Stomach (tissue), 8 donors: ENCODE measurements at regions not wholly inside any gene's neighbourhood (a gene's known extent, or its start where the extent isn't known, plus 50 kb on each side); places are given as distances from the start of the nearest gene placed in this dataset.

Experiments used
- DNase-seq, 2 donors: peaks; one replicate each; pipeline versions ENCODE4 v3.0.0 to v3.0.0-alpha.2; 2013 to 2019
- H3K27ac ChIP-seq, 5 donors: fragments of 200-600 bp in 4 of 5; sonication (generic) in 4 of 5; one replicate each; pipeline ENCODE4 v1.5.1; 2013 to 2019; ENCODE audit warnings: mild to moderate bottlenecking in 1 of 5, moderate library complexity in 1 of 5
- H3K27me3 ChIP-seq, 3 donors: fragments of 200-600 bp; sonication (generic); one replicate each; pipeline ENCODE4 v1.5.1; 2017 to 2019; ENCODE audit warnings: mixed run types in 1 of 3
- H3K36me3 ChIP-seq, 4 donors: fragments of 200-600 bp; sonication (generic); 1 replicate in 3 of 4; 2 replicates in 1 of 4; pipeline ENCODE4 v1.5.1; 2016 to 2019
- H3K4me1 ChIP-seq, 4 donors: fragments of 200-600 bp; sonication (generic); one replicate each; pipeline ENCODE4 v1.5.1; 2016 to 2019
- H3K4me3 ChIP-seq, 4 donors: fragments of 200-600 bp; sonication (generic) in 3 of 4; one replicate each; pipeline ENCODE4 v1.5.1; 2016 to 2019; ENCODE audit warnings: mild to moderate bottlenecking in 1 of 4
- H3K9me3 ChIP-seq, 4 donors: fragments of 200-600 bp; sonication (generic); one replicate each; pipeline ENCODE4 v1.5.1; 2016 to 2019
- EP300 ChIP-seq: sonication (generic); formaldehyde crosslinking; IDR thresholded peaks from one replicate; pipeline ENCODE4 v1.6.1; 2017; ENCODE audit warnings: antibody characterized with exemption
- POLR2A ChIP-seq, 4 donors: fragments of 450-650 bp; IDR thresholded peaks; one replicate each; pipeline ENCODE4 v1.6.1; 2016; ENCODE audit warnings: antibody characterized with exemption in 4 of 4, control low read depth in 2 of 4, mild to moderate bottlenecking in 1 of 4, moderate library complexity in 1 of 4
- POLR2AphosphoS5 ChIP-seq, 3 donors: sonication (generic); formaldehyde crosslinking; IDR thresholded peaks; one replicate each; pipeline ENCODE4 v1.6.1; 2016; ENCODE audit warnings: antibody characterized with exemption in 3 of 3
- WGBS, 5 donors: extraction: QIAGEN DNeasy Blood & Tissue Kit in 3 of 5; methylation state at CpG; one replicate each; pipeline versions ENCODE4 v1.1.5 to v1.1.7; 2013 to 2018; 5-methylcytosine and 5-hydroxymethylcytosine counted together
- intact Hi-C: fragments of 100-400 bp; cut with DNase I; formaldehyde crosslinking; loops from one replicate; pipeline ENCODE4 v1.15.1; 2023; ENCODE audit warnings: low total_unique reads
- TF ChIP-seq, protein P1 (sequence below), 7 experiments: fragments of 450-650 bp in 4 of 7; fragments of 200-600 bp in 3 of 7; sonication (generic) in 3 of 7; IDR thresholded peaks; one replicate each; pipeline ENCODE4 v1.5.1; 2016 to 2019; ENCODE audit warnings: antibody characterized with exemption in 7 of 7, control low read depth in 2 of 7, mild to moderate bottlenecking in 1 of 7
- donor health status: healthy with polysubstance abuse.
- donor health status: Bipolar disorder and iron deficiency.
- donor health status: healthy.

DNA sequence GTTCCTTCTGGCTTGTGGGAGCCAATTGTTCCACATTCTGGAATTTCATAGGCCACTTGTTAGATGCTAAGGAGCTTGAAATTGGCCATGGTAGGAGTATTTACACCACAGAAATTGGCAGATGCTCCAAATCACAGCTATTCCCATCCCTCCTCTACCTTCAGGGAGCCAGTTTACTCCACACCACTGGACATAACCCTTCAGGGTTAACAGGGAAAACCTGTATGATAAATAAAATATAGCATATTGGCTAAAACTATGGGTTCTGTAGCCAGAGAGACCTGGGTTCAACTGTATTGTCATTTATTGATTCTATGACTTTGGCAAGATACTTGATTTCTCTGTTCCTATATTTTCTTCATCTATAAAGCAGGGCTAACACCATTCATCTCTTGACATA, 384.2 kb upstream of the PROK2 start:
- intact Hi-C loops, result no loop called here
- no peak overlapping the region for H3K4me3 ChIP-seq
- DNase-seq, result no peak

DNA sequence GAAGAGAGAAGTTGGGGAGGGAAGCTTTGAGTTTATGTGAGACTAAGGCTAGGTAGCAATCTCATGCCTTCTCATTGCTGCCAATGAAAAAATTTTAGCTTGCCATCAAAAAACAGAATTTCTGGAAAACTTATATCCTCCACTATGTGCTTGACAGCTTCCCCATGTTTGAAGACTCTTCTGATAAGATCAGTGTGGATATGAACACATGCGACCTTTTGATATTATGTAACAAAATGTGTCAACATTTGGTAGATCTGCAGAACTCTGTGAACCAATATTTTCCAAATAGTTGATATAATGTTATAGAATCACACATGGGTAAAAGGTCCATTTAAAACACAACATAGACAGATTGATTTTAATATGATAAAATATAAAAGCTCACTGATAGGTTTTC, 380.9 kb upstream of the PROK2 start:
- Histone ChIP-seq H3K4me3 (no peak overlapping the region), H3K4me1 (peaks cover 0 to 12% (median 5%) of the 10 kb centered on the region in 4 donors), H3K27ac (no peak overlapping the region), H3K9me3 (no peaks in the 10 kb centered on the region), H3K36me3 (no peaks in the 10 kb centered on the region), H3K27me3 (no peaks in the 10 kb centered on the region)
- intact Hi-C loops, result no loop called here
- WGBS, 5 donors, result 44 to 77% (median 68%) methylated on average over 1 of the region's 1 CpG
- TF ChIP-seq EP300 (no peak), POLR2A (IDR thresholded peaks at IDR 0.05) (no peak), POLR2AphosphoS5 (IDR thresholded peaks at IDR 0.05) (no peak)
- TF ChIP-seq, protein P1, sequence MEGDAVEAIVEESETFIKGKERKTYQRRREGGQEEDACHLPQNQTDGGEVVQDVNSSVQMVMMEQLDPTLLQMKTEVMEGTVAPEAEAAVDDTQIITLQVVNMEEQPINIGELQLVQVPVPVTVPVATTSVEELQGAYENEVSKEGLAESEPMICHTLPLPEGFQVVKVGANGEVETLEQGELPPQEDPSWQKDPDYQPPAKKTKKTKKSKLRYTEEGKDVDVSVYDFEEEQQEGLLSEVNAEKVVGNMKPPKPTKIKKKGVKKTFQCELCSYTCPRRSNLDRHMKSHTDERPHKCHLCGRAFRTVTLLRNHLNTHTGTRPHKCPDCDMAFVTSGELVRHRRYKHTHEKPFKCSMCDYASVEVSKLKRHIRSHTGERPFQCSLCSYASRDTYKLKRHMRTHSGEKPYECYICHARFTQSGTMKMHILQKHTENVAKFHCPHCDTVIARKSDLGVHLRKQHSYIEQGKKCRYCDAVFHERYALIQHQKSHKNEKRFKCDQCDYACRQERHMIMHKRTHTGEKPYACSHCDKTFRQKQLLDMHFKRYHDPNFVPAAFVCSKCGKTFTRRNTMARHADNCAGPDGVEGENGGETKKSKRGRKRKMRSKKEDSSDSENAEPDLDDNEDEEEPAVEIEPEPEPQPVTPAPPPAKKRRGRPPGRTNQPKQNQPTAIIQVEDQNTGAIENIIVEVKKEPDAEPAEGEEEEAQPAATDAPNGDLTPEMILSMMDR (IDR thresholded peaks at IDR 0.05), result no peak
- DNase-seq, result no peak

More for the DNA sequence above, 384.2 kb upstream of the PROK2 start:
- H3K9me3 ChIP-seq, result no peaks in the 10 kb centered on the region
- peaks cover 0 to 32% (median 14%) of the 10 kb centered on the region in 4 donors for H3K4me1 ChIP-seq
- H3K27me3 ChIP-seq, result no peaks in the 10 kb centered on the region
- no peaks in the 10 kb centered on the region for H3K36me3 ChIP-seq
- no peak overlapping the region for H3K27ac ChIP-seq
- TF ChIP-seq, protein P1 (IDR thresholded peaks at IDR 0.05), result no peak
- no peak for TF ChIP-seq POLR2AphosphoS5 (IDR thresholded peaks at IDR 0.05)

DNA sequence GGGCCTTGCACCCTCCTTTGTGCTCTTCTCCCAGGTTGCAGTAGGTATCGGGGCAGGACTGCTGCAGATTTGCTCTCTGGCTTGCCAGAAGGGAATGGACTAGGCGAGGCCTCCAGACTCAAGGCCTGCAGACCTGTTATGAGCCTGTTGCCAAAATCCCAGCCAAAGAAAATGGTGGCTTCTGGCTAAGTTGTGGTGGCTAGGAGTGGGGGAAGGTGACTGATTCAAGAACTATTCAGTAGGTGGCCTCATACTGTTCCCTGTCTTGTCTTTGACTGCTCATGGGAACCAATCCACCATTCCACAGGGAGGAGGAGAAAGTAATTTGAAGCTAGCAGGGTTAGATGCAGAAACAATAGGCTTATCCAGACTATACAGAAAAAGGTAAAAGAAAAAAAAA, 380.4 kb upstream of the PROK2 start:
- H3K27ac ChIP-seq, result no peak overlapping the region
- H3K4me3 ChIP-seq, result no peak overlapping the region
- TF ChIP-seq POLR2AphosphoS5 (IDR thresholded peaks at IDR 0.05), result no peak
- TF ChIP-seq, protein P1 (IDR thresholded peaks at IDR 0.05), result no peak
- no peak for TF ChIP-seq EP300
- TF ChIP-seq POLR2A (IDR thresholded peaks at IDR 0.05), result no peak
- no peaks in the 10 kb centered on the region for H3K9me3 ChIP-seq
- WGBS, 5 donors, result 96 to 100% (median 100%) methylated on average over 1 to 2 of the region's 2 CpGs
- intact Hi-C loops, result no loop called here
- DNase-seq, result no peak
- peaks cover 0 to 12% (median 5%) of the 10 kb centered on the region in 4 donors for H3K4me1 ChIP-seq
- no peaks in the 10 kb centered on the region for H3K36me3 ChIP-seq
- H3K27me3 ChIP-seq, result no peaks in the 10 kb centered on the region

DNA sequence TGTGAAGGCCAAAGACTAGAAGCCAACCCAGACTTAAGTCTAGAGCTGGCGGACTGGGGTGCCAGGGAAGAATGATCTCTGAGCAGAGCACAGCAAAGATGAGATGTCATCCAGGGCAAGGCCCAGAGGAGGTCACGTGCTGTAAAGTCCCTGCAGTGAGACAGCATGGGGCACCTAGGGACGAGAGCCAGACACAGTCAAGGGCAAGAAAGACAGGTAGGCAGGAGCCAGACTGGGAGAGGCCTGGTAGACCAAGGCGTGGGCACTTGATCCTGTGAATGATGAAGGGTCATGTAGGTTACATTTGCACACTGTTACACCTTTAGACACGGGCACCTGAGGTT, 379.7 kb upstream of the PROK2 start:
- Histone ChIP-seq H3K36me3 (no peaks in the 10 kb centered on the region), H3K27ac (no peak overlapping the region), H3K27me3 (no peaks in the 10 kb centered on the region), H3K4me1 (peaks cover 0 to 12% (median 5%) of the 10 kb centered on the region in 4 donors), H3K9me3 (no peaks in the 10 kb centered on the region), H3K4me3 (no peak overlapping the region)
- no peak for DNase-seq
- intact Hi-C loops, result no loop called here
- TF ChIP-seq, protein P1 (IDR thresholded peaks at IDR 0.05), result no peak
- TF ChIP-seq POLR2AphosphoS5 (IDR thresholded peaks at IDR 0.05) (no peak), POLR2A (IDR thresholded peaks at IDR 0.05) (no peak), EP300 (no peak)
- WGBS, 5 donors, result 73 to 88% (median 82%) methylated on average over 5 of the region's 5 CpGs
